Activated CD4-positive, alpha-beta T cell treated with anti-CD3 and anti-CD28 coated beads for 36 hours (primary cell): ENCODE measurements at regions not wholly inside any gene's neighbourhood (a gene's known extent, or its start where the extent isn't known, plus 50 kb on each side); places are given as distances from the start of the nearest gene placed in this dataset.
"Not testable (repeated sequence)": the region's sequence is repeated elsewhere in the genome, so short reads cannot be mapped to it uniquely, and the experiment has no call there.

Experiments
- ATAC-seq: fragments of 200-7000 bp; cut with Tn5 transposase; one replicate; pipeline ENCODE4 v1.10.0; 2021; ENCODE audit warnings: mild to moderate bottlenecking, moderate library complexity
- CTCF ChIA-PET: fragments of 350-600 bp; sonication (Branson Sonifier 250); formaldehyde crosslinking; loops from one replicate; lab custom pipeline; 2021; ENCODE audit warnings: antibody characterized with exemption; lab: Charles Lee
- POLR2A ChIA-PET: fragments of 350-600 bp; sonication (Branson Sonifier 250); formaldehyde crosslinking; loops from one replicate; lab custom pipeline; 2021; ENCODE audit warnings: antibody characterized with exemption, inconsistent platforms; lab: Charles Lee
- DNase-seq: peaks from one replicate; pipeline ENCODE4 v3.0.0-alpha.2; 2020
- H3K27ac Mint-ChIP-seq: one replicate; pipeline ENCODE4 v1.8.0; 2021; ENCODE audit warnings: mixed read lengths
- H3K27me3 Mint-ChIP-seq: one replicate; pipeline ENCODE4 v1.8.0; 2021; ENCODE audit warnings: mixed read lengths
- H3K36me3 Mint-ChIP-seq: one replicate; pipeline ENCODE4 v1.8.0; 2021; ENCODE audit warnings: low read depth, mixed read lengths
- H3K4me1 Mint-ChIP-seq: one replicate; pipeline ENCODE4 v1.8.0; 2021; ENCODE audit warnings: mixed read lengths
- H3K4me3 Mint-ChIP-seq: one replicate; pipeline ENCODE4 v1.8.0; 2021; ENCODE audit warnings: mild to moderate bottlenecking, moderate library complexity, mixed read lengths
- H3K9me3 Mint-ChIP-seq: one replicate; pipeline ENCODE4 v1.8.0; 2021; ENCODE audit warnings: low read depth, mixed read lengths
- intact Hi-C, 2 experiments: fragments of 100-400 bp; cut with DNase I in 1 of 2; cut with micrococcal nuclease in 1 of 2; formaldehyde crosslinking; loops; one replicate each; pipeline versions ENCODE4 v1.14.2 to v1.15.1; 2022 to 2024; cut with DNase I, micrococcal nuclease

DNA sequence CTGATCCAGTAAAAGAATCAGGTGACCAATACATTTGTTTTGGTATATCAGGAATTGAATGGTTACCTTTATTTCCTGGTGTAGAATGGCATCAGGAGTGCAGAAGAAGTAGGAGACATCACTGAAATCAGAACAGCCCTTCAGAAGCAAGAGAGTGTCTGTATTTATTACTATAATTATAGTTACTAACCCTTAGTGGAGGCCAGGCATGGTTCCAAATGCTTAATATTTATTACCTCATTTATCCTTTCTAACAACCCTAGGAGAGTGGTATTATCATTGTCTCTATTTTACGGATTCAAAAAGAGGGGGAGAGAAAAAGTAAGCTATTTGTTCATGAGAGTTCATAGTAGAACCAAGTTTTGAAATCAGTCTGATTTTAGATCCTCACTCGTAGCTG is 1292.9 kb downstream of the PCDH9 start:
- DNase-seq (no peak), ATAC-seq (no peak)
- Mint-ChIP-seq H3K4me1 (no peaks in the 10 kb centered on the region), H3K9me3 (no peaks in the 10 kb centered on the region), H3K27ac (no peak overlapping the region), H3K27me3 (no peaks in the 10 kb centered on the region), H3K4me3 (no peak overlapping the region), H3K36me3 (no peaks in the 10 kb centered on the region)
- CTCF ChIA-PET = interaction anchor here (0.6 to 0.7 kb wide), 2 partner anchors 15 to 1379 kb away, joined by 3 to 4 read pairs; no protein-coding TSS in a partner anchor
- intact Hi-C loops = no loop called here
- POLR2A ChIA-PET = no interaction called here

DNA sequence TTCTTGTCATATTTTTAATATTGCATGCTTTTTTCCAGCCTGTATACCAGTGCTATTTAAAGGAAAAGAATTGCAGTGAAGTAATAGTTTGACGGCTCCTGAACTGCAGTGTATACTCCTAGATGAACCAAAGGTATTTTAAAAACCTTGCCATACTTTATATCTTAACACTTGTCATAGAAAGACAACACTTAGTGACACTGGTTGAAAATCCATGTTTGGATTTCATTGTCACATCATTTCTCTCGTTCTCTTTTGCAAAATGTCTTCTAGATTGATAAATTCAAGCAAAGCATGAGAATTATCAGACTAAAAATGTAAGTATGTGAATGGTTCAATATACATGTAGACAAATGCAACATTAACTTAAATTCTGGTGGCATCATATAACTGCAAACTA is 1293.9 kb downstream of the PCDH9 start:
- POLR2A ChIA-PET = no interaction called here
- no peaks in the 10 kb centered on the region for H3K27me3 Mint-ChIP-seq

DNA sequence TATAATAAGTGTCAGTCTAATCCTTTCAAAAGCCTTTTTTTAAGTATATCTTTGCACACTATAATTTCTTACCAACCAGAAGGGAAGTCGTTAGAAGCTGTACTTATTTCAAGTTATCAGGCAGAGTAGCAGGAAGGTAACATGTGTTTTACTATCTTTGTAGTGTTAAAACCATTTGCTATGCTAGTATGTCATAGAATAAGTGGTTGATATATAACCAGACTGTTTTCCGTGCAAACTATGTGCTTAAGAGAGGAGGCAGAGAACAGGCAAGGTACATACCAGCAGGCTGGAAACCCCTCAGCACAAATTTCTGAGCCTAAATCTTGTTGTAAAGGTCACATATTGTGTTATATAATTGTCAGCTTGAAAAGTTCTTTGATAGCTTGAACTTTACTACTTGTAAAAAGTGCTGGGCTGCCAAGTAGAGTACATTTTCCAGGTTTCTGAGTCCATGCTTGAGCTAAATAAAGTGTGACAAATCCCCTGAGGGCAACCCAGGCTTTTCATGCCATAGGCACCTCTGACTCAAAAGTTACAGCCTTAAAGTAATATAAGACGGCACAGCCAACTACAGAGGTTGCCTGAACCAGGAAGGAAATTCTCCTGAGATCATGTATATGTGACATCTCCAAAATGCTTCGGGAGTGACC is 1297.4 kb downstream of the PCDH9 start:
- Mint-ChIP-seq H3K4me3 (no peak overlapping the region), H3K36me3 (no peaks in the 10 kb centered on the region), H3K27me3 (no peaks in the 10 kb centered on the region), H3K27ac (no peak overlapping the region), H3K4me1 (no peaks in the 10 kb centered on the region), H3K9me3 (no peaks in the 10 kb centered on the region)
- ChIA-PET POLR2A (no interaction called here), CTCF (interaction anchor here (0.6 kb wide), 1 partner anchor 1972 kb away, joined by 3 read pairs; no protein-coding TSS in a partner anchor)
- no peak for DNase-seq
- intact Hi-C loops = no loop called here
- no peak for ATAC-seq

More for the DNA sequence above, 1293.9 kb downstream of the PCDH9 start:
- H3K9me3 Mint-ChIP-seq = no peaks in the 10 kb centered on the region
- H3K27ac Mint-ChIP-seq = no peak overlapping the region
- CTCF ChIA-PET = interaction anchor here (0.5 kb wide), 1 partner anchor 1448 kb away, joined by 3 read pairs; no protein-coding TSS in a partner anchor
- intact Hi-C loops = no loop called here
- H3K4me3 Mint-ChIP-seq = no peak overlapping the region
- H3K36me3 Mint-ChIP-seq = no peaks in the 10 kb centered on the region
- no peaks in the 10 kb centered on the region for H3K4me1 Mint-ChIP-seq
- DNase-seq (no peak), ATAC-seq (no peak)

DNA sequence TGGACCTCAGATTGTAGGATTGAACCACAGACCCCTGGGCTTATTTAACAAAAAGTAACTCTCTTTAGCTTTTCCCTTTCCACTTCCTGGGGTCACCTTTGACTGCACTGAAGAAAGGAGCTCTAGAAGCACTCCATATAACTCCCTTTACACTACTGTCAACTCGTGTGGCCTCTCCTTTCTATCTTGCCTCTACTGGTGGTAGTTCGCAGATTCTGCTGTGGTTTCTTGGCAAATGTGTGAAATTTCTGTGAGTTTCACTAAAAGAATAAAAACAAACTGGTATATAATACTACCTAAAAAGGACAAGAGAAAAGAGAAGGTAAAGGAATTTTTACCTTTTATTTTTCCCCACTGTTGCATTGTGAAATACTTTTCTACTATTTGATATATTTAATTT is 1298.1 kb downstream of the PCDH9 start:
- ATAC-seq (no peak), DNase-seq (no peak)
- ChIA-PET CTCF (no interaction called here), POLR2A (no interaction called here)
- H3K9me3 Mint-ChIP-seq = no peaks in the 10 kb centered on the region
- no peaks in the 10 kb centered on the region for H3K36me3 Mint-ChIP-seq
- H3K4me1 Mint-ChIP-seq = no peaks in the 10 kb centered on the region
- no peak overlapping the region for H3K4me3 Mint-ChIP-seq
- H3K27me3 Mint-ChIP-seq = no peaks in the 10 kb centered on the region
- no peak overlapping the region for H3K27ac Mint-ChIP-seq
- intact Hi-C loops = no loop called here

DNA sequence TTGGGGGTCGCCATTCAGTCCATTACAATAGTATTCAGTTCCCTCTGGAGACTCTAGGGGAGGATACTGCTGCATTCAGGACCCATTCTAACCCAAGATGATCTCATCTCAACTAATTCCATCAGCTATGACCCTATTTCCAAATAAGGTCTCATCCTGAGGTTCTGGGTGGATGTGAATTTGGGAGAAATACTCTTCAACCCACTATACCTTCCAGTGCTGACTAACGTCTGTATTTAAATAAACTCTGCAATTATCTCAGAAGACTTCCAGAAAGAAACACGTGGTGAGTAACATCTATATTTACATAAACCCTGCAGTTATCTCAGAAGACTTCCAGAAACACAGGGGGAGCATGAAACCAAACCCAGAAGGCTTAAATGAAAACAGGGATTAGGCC is 1300.7 kb downstream of the PCDH9 start:
- POLR2A ChIA-PET = no interaction called here
- Mint-ChIP-seq H3K4me1 (no peaks in the 10 kb centered on the region), H3K4me3 (no peak overlapping the region), H3K27ac (no peak overlapping the region), H3K36me3 (no peaks in the 10 kb centered on the region), H3K27me3 (no peaks in the 10 kb centered on the region), H3K9me3 (no peaks in the 10 kb centered on the region)
- intact Hi-C loops = no loop called here
- DNase-seq (no peak), ATAC-seq (no peak)
- CTCF ChIA-PET = no interaction called here

DNA sequence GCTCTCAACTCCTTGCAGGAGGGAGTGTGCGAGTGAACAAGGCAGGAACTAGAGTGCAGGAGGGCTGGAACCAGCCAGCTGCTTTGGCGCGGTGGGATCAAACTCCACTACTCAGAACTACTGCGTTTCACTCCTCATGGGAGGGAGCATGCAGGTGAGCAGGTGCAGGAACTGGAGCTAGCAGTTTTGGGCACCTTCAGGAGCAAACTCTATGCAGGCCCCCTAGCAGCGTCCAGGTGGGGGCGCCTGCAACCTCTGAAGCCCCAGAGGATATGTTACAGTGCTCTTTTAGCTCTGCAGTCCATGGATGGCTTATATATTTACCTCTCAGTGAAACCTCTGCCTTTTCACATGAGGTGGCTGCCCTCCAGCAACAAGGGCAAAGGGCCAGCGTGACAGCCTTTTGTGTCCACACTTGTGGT is 1303.4 kb downstream of the PCDH9 start:
- CTCF ChIA-PET = no interaction called here
- ATAC-seq (no peak), DNase-seq (peak; percentile 12)
- H3K9me3 Mint-ChIP-seq = no peaks in the 10 kb centered on the region
- intact Hi-C loops = no loop called here
- POLR2A ChIA-PET = no interaction called here
- no peaks in the 10 kb centered on the region for H3K27me3 Mint-ChIP-seq
- no peaks in the 10 kb centered on the region for H3K36me3 Mint-ChIP-seq
- no peaks in the 10 kb centered on the region for H3K4me1 Mint-ChIP-seq
- no peak overlapping the region for H3K4me3 Mint-ChIP-seq
- H3K27ac Mint-ChIP-seq = no peak overlapping the region

DNA sequence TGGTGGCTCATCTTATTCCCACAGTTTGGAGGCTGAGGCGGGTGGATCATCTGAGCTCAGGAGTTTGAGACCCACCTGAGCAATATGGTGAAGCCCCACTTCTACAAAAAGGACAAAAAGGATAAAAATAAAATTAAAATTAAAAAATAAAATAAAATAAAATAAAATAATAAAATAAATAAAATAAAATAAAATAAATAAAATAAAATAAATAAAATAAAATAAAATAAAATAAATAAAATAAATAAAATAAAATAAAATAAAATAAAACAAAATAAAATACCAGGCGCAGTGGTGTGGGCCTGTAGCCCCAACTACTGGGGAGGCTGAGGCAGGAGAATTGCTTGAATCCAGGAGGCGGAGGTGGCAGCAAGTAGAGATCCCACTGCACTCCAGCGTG is 1307.3 kb downstream of the PCDH9 start:
- intact Hi-C loops, POLR2A ChIA-PET, H3K36me3 Mint-ChIP-seq, H3K4me1 Mint-ChIP-seq, H3K4me3 Mint-ChIP-seq, CTCF ChIA-PET, DNase-seq, H3K27me3 Mint-ChIP-seq, H3K9me3 Mint-ChIP-seq, ATAC-seq, H3K27ac Mint-ChIP-seq: not testable (repeated sequence)

DNA sequence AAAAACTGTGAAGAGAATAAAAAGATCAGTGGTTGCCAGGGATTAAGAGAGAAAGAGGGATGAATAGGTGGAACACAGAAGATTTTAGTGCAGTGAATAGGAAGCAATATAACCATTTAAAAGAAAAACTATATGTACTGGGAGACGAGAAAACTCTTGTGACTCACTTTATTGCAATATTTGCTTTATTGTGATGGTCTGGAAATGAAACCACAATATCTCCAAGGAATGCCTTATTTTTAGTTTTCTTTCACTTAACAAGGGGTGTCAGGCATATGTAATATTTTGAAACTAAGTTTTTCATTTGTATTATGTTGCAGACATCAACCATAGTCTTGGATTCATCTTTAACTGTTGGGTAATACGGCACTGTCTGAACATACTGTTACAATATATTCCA is 1308.2 kb downstream of the PCDH9 start:
- CTCF ChIA-PET = no interaction called here
- POLR2A ChIA-PET = no interaction called here
- Mint-ChIP-seq H3K9me3 (peaks cover 3% of the 10 kb centered on the region), H3K36me3 (no peaks in the 10 kb centered on the region), H3K4me3 (no peak overlapping the region), H3K4me1 (no peaks in the 10 kb centered on the region), H3K27ac (no peak overlapping the region), H3K27me3 (no peaks in the 10 kb centered on the region)
- DNase-seq (no peak), ATAC-seq (no peak)
- intact Hi-C loops = no loop called here

DNA sequence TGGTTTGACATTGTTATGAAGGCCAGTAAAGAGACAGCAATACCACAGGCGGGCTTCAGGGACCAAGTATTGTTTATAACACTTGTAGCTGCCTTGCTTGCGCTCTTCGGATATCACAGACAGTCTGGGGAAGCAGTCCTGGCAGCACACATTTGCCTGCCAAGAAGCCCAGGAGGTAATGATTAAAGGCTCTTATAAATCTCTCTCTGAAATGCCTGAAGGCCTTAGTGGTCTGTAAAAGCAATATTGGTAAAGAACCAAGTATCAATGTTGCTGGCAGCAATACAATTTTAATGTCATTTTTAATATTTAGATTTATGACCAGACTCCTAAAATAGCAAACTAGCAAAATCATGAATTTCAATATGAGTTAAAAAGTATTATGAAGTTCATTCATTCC is 1312.4 kb downstream of the PCDH9 start:
- POLR2A ChIA-PET = no interaction called here
- Mint-ChIP-seq H3K36me3 (no peaks in the 10 kb centered on the region), H3K9me3 (peaks cover 3% of the 10 kb centered on the region), H3K4me3 (no peak overlapping the region), H3K4me1 (no peaks in the 10 kb centered on the region), H3K27me3 (no peaks in the 10 kb centered on the region), H3K27ac (no peak overlapping the region)
- intact Hi-C loops = no loop called here
- ATAC-seq (no peak), DNase-seq (no peak)
- CTCF ChIA-PET = interaction anchor here (0.7 kb wide), 1 partner anchor 69 kb away, joined by 3 read pairs; no protein-coding TSS in a partner anchor

DNA sequence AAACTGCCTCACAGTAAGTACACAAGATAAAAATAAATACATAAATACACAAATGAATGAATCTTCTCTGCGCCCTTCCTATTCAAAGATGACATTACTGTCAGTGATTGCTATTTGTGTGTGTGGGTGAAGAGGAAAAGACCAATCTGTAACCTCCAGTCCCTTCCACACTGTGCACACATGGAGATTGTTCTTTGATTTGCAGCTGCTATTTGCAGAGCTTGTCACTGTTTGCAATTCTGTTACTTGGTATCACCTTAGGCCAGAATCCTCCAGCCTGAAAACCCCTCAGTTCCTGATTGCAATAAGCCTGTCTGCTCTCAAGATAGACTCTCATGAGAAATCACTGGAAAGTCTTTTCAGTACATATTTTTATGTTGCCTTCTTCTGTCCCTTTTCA is 1314.9 kb downstream of the PCDH9 start:
- DNase-seq (no peak), ATAC-seq (no peak)
- H3K4me3 Mint-ChIP-seq = no peak overlapping the region
- ChIA-PET POLR2A (no interaction called here), CTCF (no interaction called here)
- H3K9me3 Mint-ChIP-seq = peaks cover 3% of the 10 kb centered on the region
- H3K27me3 Mint-ChIP-seq = no peaks in the 10 kb centered on the region
- no peaks in the 10 kb centered on the region for H3K4me1 Mint-ChIP-seq
- no peaks in the 10 kb centered on the region for H3K36me3 Mint-ChIP-seq
- intact Hi-C loops = no loop called here
- H3K27ac Mint-ChIP-seq = no peak overlapping the region

DNA sequence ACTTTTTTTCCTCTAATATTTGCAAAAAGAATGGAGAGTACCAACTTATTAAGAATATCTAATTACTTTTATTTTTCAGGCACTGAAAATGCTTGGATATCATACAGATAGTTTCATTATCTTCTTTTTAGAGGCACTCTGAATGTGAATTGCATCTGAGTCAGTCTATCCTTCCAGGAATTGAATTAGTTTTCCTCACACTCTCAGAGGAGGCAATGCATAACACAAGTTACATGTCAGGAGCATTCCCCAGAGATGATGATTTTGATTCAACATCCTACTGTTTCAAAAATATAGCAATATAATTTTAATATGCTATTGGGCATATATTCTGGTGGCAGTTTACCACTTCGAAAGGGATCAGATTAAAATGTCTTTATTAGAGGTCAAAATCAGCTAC is 1315.4 kb downstream of the PCDH9 start:
- Mint-ChIP-seq H3K36me3 (no peaks in the 10 kb centered on the region), H3K27me3 (no peaks in the 10 kb centered on the region), H3K4me3 (no peak overlapping the region), H3K4me1 (no peaks in the 10 kb centered on the region), H3K9me3 (peaks cover 3% of the 10 kb centered on the region), H3K27ac (no peak overlapping the region)
- CTCF ChIA-PET = no interaction called here
- POLR2A ChIA-PET = no interaction called here
- intact Hi-C loops = no loop called here
- DNase-seq (no peak), ATAC-seq (no peak)

DNA sequence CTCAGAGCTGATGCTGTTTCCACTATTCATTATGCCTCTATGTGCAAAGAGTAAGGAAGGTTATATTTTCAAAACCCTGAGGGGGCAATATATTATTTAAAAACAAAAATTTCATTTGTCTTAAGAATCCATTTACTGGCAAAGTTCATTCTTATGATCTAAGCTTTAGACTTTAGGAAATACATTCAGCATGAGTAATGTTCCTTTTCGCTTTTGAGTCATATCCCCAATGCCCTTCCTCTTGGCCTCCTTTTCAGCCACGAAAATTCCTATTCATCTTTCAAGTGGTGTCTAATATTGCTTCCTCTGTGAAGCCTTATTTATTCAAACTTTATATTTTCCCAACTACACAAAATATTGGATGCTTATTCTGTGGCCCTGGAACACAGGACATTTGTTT is 1317.0 kb downstream of the PCDH9 start:
- H3K36me3 Mint-ChIP-seq = no peaks in the 10 kb centered on the region
- ATAC-seq (no peak), DNase-seq (no peak)
- no peaks in the 10 kb centered on the region for H3K27me3 Mint-ChIP-seq
- no peaks in the 10 kb centered on the region for H3K4me1 Mint-ChIP-seq
- H3K4me3 Mint-ChIP-seq = no peak overlapping the region
- POLR2A ChIA-PET = no interaction called here
- intact Hi-C loops = no loop called here
- CTCF ChIA-PET = no interaction called here
- peaks cover 6% of the 10 kb centered on the region for H3K9me3 Mint-ChIP-seq
- no peak overlapping the region for H3K27ac Mint-ChIP-seq
